Mucosa of stomach (tissue), 1 donor: ENCODE measurements at regions not wholly inside any gene's neighbourhood (a gene's known extent, or its start where the extent isn't known, plus 50 kb on each side); places are given as distances from the start of the nearest gene placed in this dataset.
"Not testable (repeated sequence)": the region's sequence is repeated elsewhere in the genome, so short reads cannot be mapped to it uniquely, and the experiment has no call there.

Source experiments
- H3K27me3 ChIP-seq: one replicate; pipeline ENCODE4 v1.7.0; 2013; ENCODE audit warnings: mild to moderate bottlenecking, low read length; ENCODE audit not compliant: control insufficient read depth, insufficient read depth
- H3K36me3 ChIP-seq: one replicate; pipeline ENCODE4 v1.7.0; 2013; ENCODE audit warnings: low read length; ENCODE audit not compliant: control insufficient read depth, insufficient read depth
- H3K4me1 ChIP-seq: one replicate; pipeline ENCODE4 v1.7.0; 2013; ENCODE audit warnings: mild to moderate bottlenecking, low read length; ENCODE audit not compliant: control insufficient read depth, insufficient read depth
- H3K4me3 ChIP-seq: one replicate; pipeline ENCODE4 v1.7.0; 2013; ENCODE audit warnings: low read length
- H3K9ac ChIP-seq: one replicate; pipeline ENCODE4 v1.7.0; 2013; ENCODE audit warnings: mild to moderate bottlenecking, low read length, moderate library complexity
- H3K9me3 ChIP-seq: one replicate; pipeline ENCODE4 v1.7.0; 2013; ENCODE audit warnings: mild to moderate bottlenecking, low read length, moderate library complexity; ENCODE audit not compliant: control insufficient read depth
- donor health status: Pancreatic carcinoma.

- H3K4me1 ChIP-seq = no peaks in the 10 kb centered on the region
- no peaks in the 10 kb centered on the region for H3K27me3 ChIP-seq
- H3K36me3 ChIP-seq = no peaks in the 10 kb centered on the region
- H3K9ac ChIP-seq = no peak overlapping the region
- no peaks in the 10 kb centered on the region for H3K9me3 ChIP-seq
- no peak overlapping the region for H3K4me3 ChIP-seq
These were observed 289.7 kb upstream of the SEMA6A start for GRCh38 chr5:116864157-116864837.

GRCh38 chr5:116862632-116863455 lies 288.2 kb upstream of the SEMA6A start:
- H3K27me3 ChIP-seq = no peaks in the 10 kb centered on the region
- no peaks in the 10 kb centered on the region for H3K4me1 ChIP-seq
- H3K9ac ChIP-seq = no peak overlapping the region
- no peaks in the 10 kb centered on the region for H3K9me3 ChIP-seq
- no peaks in the 10 kb centered on the region for H3K36me3 ChIP-seq
- no peak overlapping the region for H3K4me3 ChIP-seq

GRCh38 chr5:116861666-116862065 lies 287.0 kb upstream of the SEMA6A start:
- H3K4me1 ChIP-seq = no peaks in the 10 kb centered on the region
- no peaks in the 10 kb centered on the region for H3K9me3 ChIP-seq
- no peaks in the 10 kb centered on the region for H3K27me3 ChIP-seq
- no peaks in the 10 kb centered on the region for H3K36me3 ChIP-seq
- no peak overlapping the region for H3K9ac ChIP-seq
- H3K4me3 ChIP-seq = no peak overlapping the region

- no peaks in the 10 kb centered on the region for H3K27me3 ChIP-seq
- no peaks in the 10 kb centered on the region for H3K36me3 ChIP-seq
- H3K9ac ChIP-seq = no peak overlapping the region
- H3K4me3 ChIP-seq = no peak overlapping the region
- H3K9me3 ChIP-seq = no peaks in the 10 kb centered on the region
- H3K4me1 ChIP-seq = no peaks in the 10 kb centered on the region
These were observed 286.5 kb upstream of the SEMA6A start for GRCh38 chr5:116861097-116861496.

GRCh38 chr5:116859666-116860320 lies 285.2 kb upstream of the SEMA6A start:
- H3K4me1 ChIP-seq = no peaks in the 10 kb centered on the region
- no peak overlapping the region for H3K9ac ChIP-seq
- no peaks in the 10 kb centered on the region for H3K27me3 ChIP-seq
- H3K36me3 ChIP-seq = no peaks in the 10 kb centered on the region
- H3K4me3 ChIP-seq = no peak overlapping the region
- H3K9me3 ChIP-seq = no peaks in the 10 kb centered on the region

- H3K4me1 ChIP-seq = no peaks in the 10 kb centered on the region
- no peaks in the 10 kb centered on the region for H3K27me3 ChIP-seq
- H3K4me3 ChIP-seq = no peak overlapping the region
- no peaks in the 10 kb centered on the region for H3K9me3 ChIP-seq
- no peak overlapping the region for H3K9ac ChIP-seq
- H3K36me3 ChIP-seq = no peaks in the 10 kb centered on the region
These were observed 284.2 kb upstream of the SEMA6A start for GRCh38 chr5:116858705-116859333.

GRCh38 chr5:116858020-116858419 lies 283.4 kb upstream of the SEMA6A start:
- H3K27me3 ChIP-seq, H3K9me3 ChIP-seq, H3K4me3 ChIP-seq: not testable (repeated sequence)

GRCh38 chr5:116856271-116856670 lies 281.6 kb upstream of the SEMA6A start:
- Histone ChIP-seq H3K4me3 (no peak overlapping the region), H3K27me3 (no peaks in the 10 kb centered on the region), H3K9ac (no peak overlapping the region), H3K36me3 (no peaks in the 10 kb centered on the region), H3K9me3 (no peaks in the 10 kb centered on the region), H3K4me1 (no peaks in the 10 kb centered on the region)

More at GRCh38 chr5:116858020-116858419, 283.4 kb upstream of the SEMA6A start:
- H3K36me3 ChIP-seq, H3K9ac ChIP-seq, H3K4me1 ChIP-seq: not testable (repeated sequence)

GRCh38 chr5:116853992-116854391 lies 279.4 kb upstream of the SEMA6A start:
- no peaks in the 10 kb centered on the region for H3K9me3 ChIP-seq
- H3K27me3 ChIP-seq = no peaks in the 10 kb centered on the region
- H3K4me3 ChIP-seq = no peak overlapping the region
- no peaks in the 10 kb centered on the region for H3K36me3 ChIP-seq
- H3K9ac ChIP-seq = no peak overlapping the region
- no peaks in the 10 kb centered on the region for H3K4me1 ChIP-seq

- Histone ChIP-seq H3K27me3 (no peaks in the 10 kb centered on the region), H3K9ac (no peak overlapping the region), H3K4me3 (no peak overlapping the region), H3K9me3 (no peaks in the 10 kb centered on the region), H3K4me1 (no peaks in the 10 kb centered on the region), H3K36me3 (no peaks in the 10 kb centered on the region)
These were observed 274.4 kb upstream of the SEMA6A start for GRCh38 chr5:116848954-116849581.

- no peaks in the 10 kb centered on the region for H3K4me1 ChIP-seq
- no peaks in the 10 kb centered on the region for H3K27me3 ChIP-seq
- no peak overlapping the region for H3K4me3 ChIP-seq
- H3K36me3 ChIP-seq = no peaks in the 10 kb centered on the region
- H3K9ac ChIP-seq = no peak overlapping the region
- no peaks in the 10 kb centered on the region for H3K9me3 ChIP-seq
These were observed 273.3 kb upstream of the SEMA6A start for GRCh38 chr5:116847960-116848359.
